Central memory CD8-positive, alpha-beta T cell (primary cell): ENCODE measurements at regions not wholly inside any gene's neighbourhood (a gene's known extent, or its start where the extent isn't known, plus 50 kb on each side); places are given as distances from the start of the nearest gene placed in this dataset.
"Not testable (repeated sequence)": the region's sequence is repeated elsewhere in the genome, so short reads cannot be mapped to it uniquely, and the experiment has no call there.

Experiments
- ATAC-seq: fragments of 150-1000 bp; cut with Tn5 transposase; replicated peaks from 2 replicates; pipeline ENCODE4 v1.10.0; 2022; ENCODE audit warnings: mild to moderate bottlenecking, moderate FRiP score, moderate number of reproducible peaks; ENCODE audit not compliant: poor library complexity, severe bottlenecking; ENCODE audit errors: extremely low read depth
- DNase-seq, 2 donors: peaks; one replicate each; pipeline ENCODE4 v3.0.0; 2021; ENCODE audit warnings: low spot score in 2 of 2
- H3K27ac Mint-ChIP-seq: one replicate; pipeline ENCODE4 v1.8.0; 2022; ENCODE audit warnings: low read depth, mild to moderate bottlenecking, moderate library complexity, mixed read lengths
- H3K27me3 Mint-ChIP-seq: one replicate; pipeline ENCODE4 v1.8.0; 2022; ENCODE audit warnings: mixed read lengths
- H3K36me3 Mint-ChIP-seq: one replicate; pipeline ENCODE4 v1.8.0; 2022; ENCODE audit warnings: mild to moderate bottlenecking, moderate library complexity, mixed read lengths; ENCODE audit not compliant: insufficient read depth
- H3K4me1 Mint-ChIP-seq: one replicate; pipeline ENCODE4 v1.8.0; 2022; ENCODE audit warnings: mixed read lengths
- H3K4me3 Mint-ChIP-seq: one replicate; pipeline ENCODE4 v1.8.0; 2022; ENCODE audit warnings: mild to moderate bottlenecking, moderate library complexity, mixed read lengths
- H3K9me3 Mint-ChIP-seq: one replicate; pipeline ENCODE4 v1.8.0; 2022; ENCODE audit warnings: mixed read lengths

DNA sequence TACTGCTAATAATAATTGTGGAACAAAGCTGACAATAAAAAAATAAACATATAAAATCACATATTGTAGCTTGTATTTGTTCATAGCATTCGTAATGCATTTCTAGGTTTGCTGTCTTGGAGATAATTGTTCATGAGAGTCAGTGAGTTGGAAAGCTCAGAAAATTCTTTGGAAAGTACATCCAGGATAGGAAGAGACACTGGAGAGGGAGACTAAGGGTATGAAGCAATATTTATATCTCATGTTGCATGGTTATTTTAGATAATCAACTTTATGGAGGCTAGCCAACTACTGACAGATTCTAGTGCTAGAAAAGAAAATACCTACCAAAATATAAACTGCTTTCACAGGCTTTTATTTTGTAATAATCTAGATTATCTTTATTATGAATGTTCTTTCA lies 1095.2 kb downstream of the FSCB start:
- Mint-ChIP-seq H3K27me3 (no peaks in the 10 kb centered on the region), H3K4me1 (no peaks in the 10 kb centered on the region), H3K4me3 (no peak overlapping the region), H3K36me3 (no peaks in the 10 kb centered on the region), H3K9me3 (peaks cover 9% of the 10 kb centered on the region), H3K27ac (no peak overlapping the region)
- DNase-seq (no peak), ATAC-seq (no peak)

DNA sequence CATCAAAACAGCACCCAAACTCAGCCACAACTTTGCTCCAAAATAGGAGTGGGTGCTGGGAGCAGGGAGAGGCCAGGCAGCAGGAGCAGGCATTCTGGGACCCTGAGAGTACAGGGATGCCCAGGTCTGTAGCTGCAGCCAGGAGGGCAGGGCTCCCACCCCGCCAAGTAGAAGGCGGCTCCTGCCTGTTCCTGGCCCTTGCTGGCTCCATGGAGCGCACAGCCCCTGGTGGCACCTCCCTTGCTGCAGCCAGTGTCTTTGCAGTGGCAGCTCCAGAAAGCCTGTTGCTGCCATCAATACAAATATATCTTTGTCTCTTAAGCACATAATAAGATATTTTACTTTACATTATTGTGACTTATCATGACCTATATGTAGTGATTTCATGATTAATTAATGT lies 1096.5 kb downstream of the FSCB start:
- H3K27me3 Mint-ChIP-seq = no peaks in the 10 kb centered on the region
- no peaks in the 10 kb centered on the region for H3K4me1 Mint-ChIP-seq
- H3K9me3 Mint-ChIP-seq = no peaks in the 10 kb centered on the region
- ATAC-seq (no peak), DNase-seq (no peak)
- no peak overlapping the region for H3K27ac Mint-ChIP-seq
- H3K36me3 Mint-ChIP-seq = no peaks in the 10 kb centered on the region
- no peak overlapping the region for H3K4me3 Mint-ChIP-seq

GRCh38 chr14:43408472-43408871 lies 1098.6 kb downstream of the FSCB start:
- no peak for ATAC-seq
- Mint-ChIP-seq H3K36me3 (no peaks in the 10 kb centered on the region), H3K27ac (no peak overlapping the region), H3K4me3 (no peak overlapping the region), H3K4me1 (no peaks in the 10 kb centered on the region), H3K9me3 (peaks cover 13% of the 10 kb centered on the region), H3K27me3 (no peaks in the 10 kb centered on the region)
- DNase-seq = no peak

- Mint-ChIP-seq H3K36me3 (no peaks in the 10 kb centered on the region), H3K27me3 (no peaks in the 10 kb centered on the region)
- no peak for ATAC-seq
These were observed 1099.4 kb downstream of the FSCB start for GRCh38 chr14:43407706-43408105.

DNA sequence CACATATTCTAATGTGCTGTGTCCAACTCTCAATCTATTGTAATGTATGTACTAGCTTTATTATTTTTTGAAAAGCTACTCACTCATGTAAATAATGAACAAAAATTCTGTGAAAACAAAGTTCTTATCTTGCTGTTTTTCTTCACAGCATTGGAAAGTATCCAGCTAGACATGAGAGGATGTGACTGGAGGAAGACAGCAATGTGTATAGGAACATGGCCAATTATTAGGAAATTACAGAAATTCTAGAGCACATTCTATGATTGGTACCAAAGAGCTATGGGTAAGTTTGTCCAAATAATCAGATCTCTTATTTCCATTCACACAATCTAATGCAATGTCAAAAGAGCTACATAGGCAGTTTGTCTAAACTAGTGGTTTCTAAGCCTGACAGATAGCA lies 1100.2 kb downstream of the FSCB start:
- peaks cover 13% of the 10 kb centered on the region for H3K9me3 Mint-ChIP-seq
- H3K4me3 Mint-ChIP-seq = no peak overlapping the region
- no peaks in the 10 kb centered on the region for H3K4me1 Mint-ChIP-seq

More at GRCh38 chr14:43407706-43408105, 1099.4 kb downstream of the FSCB start:
- no peak for DNase-seq
- Mint-ChIP-seq H3K27ac (no peak overlapping the region), H3K9me3 (peaks cover 13% of the 10 kb centered on the region), H3K4me3 (no peak overlapping the region), H3K4me1 (no peaks in the 10 kb centered on the region)

GRCh38 chr14:43399289-43399688 lies 1107.8 kb downstream of the FSCB start:
- Mint-ChIP-seq H3K9me3 (peaks cover 10% of the 10 kb centered on the region), H3K4me1 (no peaks in the 10 kb centered on the region), H3K4me3 (no peak overlapping the region), H3K36me3 (no peaks in the 10 kb centered on the region), H3K27ac (no peak overlapping the region), H3K27me3 (no peaks in the 10 kb centered on the region)
- DNase-seq (no peak), ATAC-seq (no peak)

More for the DNA sequence above, 1100.2 kb downstream of the FSCB start:
- ATAC-seq = no peak
- Mint-ChIP-seq H3K27ac (no peak overlapping the region), H3K36me3 (no peaks in the 10 kb centered on the region), H3K27me3 (no peaks in the 10 kb centered on the region)
- no peak for DNase-seq

DNA sequence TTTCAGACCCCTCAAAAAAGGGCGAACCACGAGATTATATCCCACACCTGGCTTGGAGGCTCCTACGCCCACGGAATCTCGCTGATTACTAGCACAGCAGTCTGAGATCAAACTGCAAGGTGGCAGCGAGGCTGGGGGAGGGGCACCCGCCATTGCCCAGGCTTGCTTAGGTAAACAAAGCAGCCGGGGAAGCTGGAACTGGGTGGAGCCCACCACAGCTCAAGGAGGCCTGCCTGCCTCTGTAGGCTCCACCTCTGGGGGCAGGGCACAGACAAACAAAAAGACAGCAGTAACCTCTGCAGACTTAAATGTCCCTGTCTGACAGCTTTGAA lies 1136.6 kb downstream of the FSCB start:
- H3K27me3 Mint-ChIP-seq, H3K9me3 Mint-ChIP-seq, H3K4me3 Mint-ChIP-seq, H3K27ac Mint-ChIP-seq, H3K36me3 Mint-ChIP-seq, ATAC-seq, H3K4me1 Mint-ChIP-seq, DNase-seq: not testable (repeated sequence)

GRCh38 chr14:43369710-43370564 lies 1137.1 kb downstream of the FSCB start:
- no peak overlapping the region for H3K4me3 Mint-ChIP-seq
- no peak for DNase-seq
- no peaks in the 10 kb centered on the region for H3K4me1 Mint-ChIP-seq
- no peaks in the 10 kb centered on the region for H3K27me3 Mint-ChIP-seq
- no peak overlapping the region for H3K27ac Mint-ChIP-seq
- no peaks in the 10 kb centered on the region for H3K36me3 Mint-ChIP-seq
- ATAC-seq = no peak
- H3K9me3 Mint-ChIP-seq = peaks cover 9% of the 10 kb centered on the region

- Mint-ChIP-seq H3K9me3 (peaks cover 3% of the 10 kb centered on the region), H3K27me3 (no peaks in the 10 kb centered on the region), H3K27ac (no peak overlapping the region), H3K4me3 (no peak overlapping the region), H3K36me3 (no peaks in the 10 kb centered on the region), H3K4me1 (no peaks in the 10 kb centered on the region)
- DNase-seq (no peak), ATAC-seq (no peak)
These were observed 1144.5 kb downstream of the FSCB start for GRCh38 chr14:43362586-43362985.

GRCh38 chr14:43361751-43362150 lies 1145.3 kb downstream of the FSCB start:
- DNase-seq (no peak), ATAC-seq (no peak)
- no peak overlapping the region for H3K4me3 Mint-ChIP-seq
- H3K4me1 Mint-ChIP-seq = no peaks in the 10 kb centered on the region
- H3K9me3 Mint-ChIP-seq = peaks cover 3% of the 10 kb centered on the region
- no peak overlapping the region for H3K27ac Mint-ChIP-seq
- H3K27me3 Mint-ChIP-seq = no peaks in the 10 kb centered on the region
- no peaks in the 10 kb centered on the region for H3K36me3 Mint-ChIP-seq

GRCh38 chr14:43360239-43360638 lies 1146.8 kb downstream of the FSCB start:
- Mint-ChIP-seq H3K4me1 (no peaks in the 10 kb centered on the region), H3K9me3 (no peaks in the 10 kb centered on the region), H3K27ac (no peak overlapping the region), H3K4me3 (no peak overlapping the region), H3K36me3 (peaks cover 2% of the 10 kb centered on the region), H3K27me3 (no peaks in the 10 kb centered on the region)
- no peak for DNase-seq
- no peak for ATAC-seq

GRCh38 chr14:43359317-43359716 lies 1147.8 kb downstream of the FSCB start:
- H3K27me3 Mint-ChIP-seq = no peaks in the 10 kb centered on the region
- no peak overlapping the region for H3K27ac Mint-ChIP-seq
- H3K4me1 Mint-ChIP-seq = no peaks in the 10 kb centered on the region
- H3K36me3 Mint-ChIP-seq = peaks cover 2% of the 10 kb centered on the region
- H3K4me3 Mint-ChIP-seq = no peak overlapping the region
- no peaks in the 10 kb centered on the region for H3K9me3 Mint-ChIP-seq
- DNase-seq (no peak), ATAC-seq (no peak)

DNA sequence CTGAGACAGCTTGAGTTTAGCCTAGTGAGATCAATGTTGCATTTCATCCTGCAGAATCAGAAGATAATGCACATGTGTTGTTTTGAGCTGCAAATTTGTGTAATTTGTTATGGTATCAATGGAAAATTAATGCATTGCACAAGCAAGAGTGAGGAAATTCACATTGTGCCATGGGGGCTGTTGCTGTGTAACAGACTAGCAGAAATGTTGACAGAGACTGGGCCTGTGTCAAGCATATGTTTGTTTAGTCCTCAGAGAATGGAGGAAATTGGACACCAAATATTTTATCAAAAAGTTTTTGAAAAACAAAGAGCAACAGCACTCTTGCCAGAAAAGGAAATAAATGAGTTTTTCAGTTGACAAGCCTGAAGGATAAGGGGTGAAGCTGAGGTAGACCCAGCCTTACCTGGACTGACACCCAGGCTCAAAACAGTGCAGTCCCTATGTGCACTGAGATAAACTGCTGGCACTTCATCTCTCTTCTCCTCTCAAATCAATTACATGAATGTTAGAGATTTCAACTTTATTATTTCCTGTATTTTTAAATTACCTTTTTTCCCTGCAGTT lies 1150.0 kb downstream of the FSCB start:
- no peak for ATAC-seq
- peaks cover 2% of the 10 kb centered on the region for H3K36me3 Mint-ChIP-seq

More for the DNA sequence above, 1150.0 kb downstream of the FSCB start:
- no peak for DNase-seq
- no peaks in the 10 kb centered on the region for H3K27me3 Mint-ChIP-seq
- no peak overlapping the region for H3K27ac Mint-ChIP-seq
- no peaks in the 10 kb centered on the region for H3K9me3 Mint-ChIP-seq
- no peaks in the 10 kb centered on the region for H3K4me1 Mint-ChIP-seq
- H3K4me3 Mint-ChIP-seq = no peak overlapping the region
